ENCODE measurements at regions not wholly inside any gene's neighbourhood (a gene's known extent, or its start where the extent isn't known, plus 50 kb on each side); places are given as distances from the start of the nearest gene placed in this dataset.

DNA sequence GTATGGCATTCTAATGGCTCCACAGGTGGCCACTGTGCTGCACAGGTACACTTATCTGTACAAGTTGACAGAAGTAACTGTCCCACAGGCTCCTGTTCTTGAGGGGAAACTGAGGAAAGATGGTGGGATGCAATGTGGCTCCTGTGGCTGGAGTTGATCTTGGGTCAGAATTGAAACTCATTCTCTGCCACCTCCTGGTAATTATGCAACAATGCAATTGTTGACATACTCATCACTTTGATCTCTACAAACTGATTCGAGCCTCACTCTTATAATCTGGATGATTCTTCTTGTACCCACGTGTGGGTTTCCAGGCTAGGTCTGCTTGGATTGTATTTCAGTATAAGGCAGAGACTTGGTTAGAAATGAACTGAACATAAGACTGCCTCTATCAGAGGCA is 148.8 kb downstream of the CCNG2 start:
- Histone ChIP-seq H3K79me2 (ENCODE audit: insufficient read depth) (no peaks in the 10 kb centered on the region), H3K9ac (no peak overlapping the region), H4K20me1 (ENCODE audit: insufficient read depth) (no peaks in the 10 kb centered on the region), H3K4me2 (no peak overlapping the region), H3K27ac (ENCODE audit: low read depth in 2 of 2, low read length in 1 of 2) (no peak overlapping the region), H3K4me1 (ENCODE audit: control insufficient read depth in 1 of 2, insufficient read depth in 2 of 2, low read depth in 1 of 2, low read length in 1 of 2) (no peaks in the 10 kb centered on the region), H2AFZ (ENCODE audit: low read depth) (no peak overlapping the region), H3K36me3 (replicated peaks in 1 of 2; ENCODE audit: control insufficient read depth in 1 of 2, insufficient read depth in 2 of 2, low read length in 1 of 2) (no peaks in the 10 kb centered on the region), H3K9me2 (no peaks in the 10 kb centered on the region), H3F3A (replicated peaks; ENCODE audit: insufficient read depth) (no peaks in the 10 kb centered on the region), H3K9me3 (no peaks in the 10 kb centered on the region), H3K27me3 (ENCODE audit: insufficient read depth) (peaks cover 7% of the 10 kb centered on the region; the same call in 1 of the 2 replicates), H3K4me3 (ENCODE audit: low read depth in 2 of 2, low read length in 1 of 2) (no peak overlapping the region)
- CTCF ChIA-PET = no interaction called here
- POLR2A ChIA-PET = no interaction called here
- DNase-seq = no peak
- no peak for TF ChIP-seq RCOR1 (IDR thresholded peaks at IDR 0.05; ENCODE audit: low read length)
- WGBS (ENCODE audit: low lambda C conversion rate) = 0% methylated on average over 2 of the region's 2 CpGs

DNA sequence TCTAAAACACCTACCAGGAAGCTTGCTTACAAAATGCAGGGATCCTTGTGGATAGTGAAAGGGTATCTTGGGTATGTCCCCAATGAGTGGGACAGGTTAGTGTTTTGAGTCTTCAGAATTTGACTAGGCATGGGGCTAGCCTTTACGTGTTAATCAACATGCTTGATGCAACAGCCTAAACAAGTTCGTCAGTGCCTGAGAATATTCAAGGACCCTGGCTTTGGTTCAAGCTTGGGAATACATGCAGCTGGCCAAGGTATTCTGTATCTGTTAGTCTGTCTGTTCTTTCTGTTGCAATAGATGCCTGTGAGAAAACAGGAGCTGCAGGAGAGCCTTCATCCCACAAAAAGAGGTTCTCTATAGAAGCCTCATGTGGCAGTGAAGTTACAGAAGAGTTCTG is 149.5 kb downstream of the CCNG2 start:
- H2AFZ ChIP-seq (ENCODE audit: low read depth) = no peak overlapping the region
- 0% methylated on average over 1 of the region's 2 CpGs for WGBS (ENCODE audit: low lambda C conversion rate)
- H4K20me1 ChIP-seq (ENCODE audit: insufficient read depth) = no peaks in the 10 kb centered on the region
- H3K4me3 ChIP-seq (ENCODE audit: low read depth in 2 of 2, low read length in 1 of 2) = no peak overlapping the region
- H3K9me3 ChIP-seq = no peaks in the 10 kb centered on the region
- no peaks in the 10 kb centered on the region for H3F3A ChIP-seq (replicated peaks; ENCODE audit: insufficient read depth)
- DNase-seq = no peak
- TF ChIP-seq, protein P1, sequence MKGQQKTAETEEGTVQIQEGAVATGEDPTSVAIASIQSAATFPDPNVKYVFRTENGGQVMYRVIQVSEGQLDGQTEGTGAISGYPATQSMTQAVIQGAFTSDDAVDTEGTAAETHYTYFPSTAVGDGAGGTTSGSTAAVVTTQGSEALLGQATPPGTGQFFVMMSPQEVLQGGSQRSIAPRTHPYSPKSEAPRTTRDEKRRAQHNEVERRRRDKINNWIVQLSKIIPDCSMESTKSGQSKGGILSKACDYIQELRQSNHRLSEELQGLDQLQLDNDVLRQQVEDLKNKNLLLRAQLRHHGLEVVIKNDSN (IDR thresholded peaks at IDR 0.05; ENCODE audit: borderline replicate concordance, low read depth) = no peak
- TF ChIP-seq, protein P2, sequence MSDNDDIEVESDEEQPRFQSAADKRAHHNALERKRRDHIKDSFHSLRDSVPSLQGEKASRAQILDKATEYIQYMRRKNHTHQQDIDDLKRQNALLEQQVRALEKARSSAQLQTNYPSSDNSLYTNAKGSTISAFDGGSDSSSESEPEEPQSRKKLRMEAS (IDR thresholded peaks at IDR 0.05; ENCODE audit: low read depth) = no peak
- TF ChIP-seq EP300 (IDR thresholded peaks at IDR 0.05; ENCODE audit: borderline replicate concordance in 1 of 2, low read depth in 1 of 2, low read length in 1 of 2) = no peak
- no peak for TF ChIP-seq RAD21 (IDR thresholded peaks at IDR 0.05; ENCODE audit: low read length)
- CTCF ChIA-PET = interaction anchor here (0.6 kb wide), 1 partner anchor 66 kb away, joined by 3 read pairs; no protein-coding TSS in a partner anchor
- no peaks in the 10 kb centered on the region for H3K36me3 ChIP-seq (replicated peaks in 1 of 2; ENCODE audit: control insufficient read depth in 1 of 2, insufficient read depth in 2 of 2, low read length in 1 of 2)
- H3K4me1 ChIP-seq (ENCODE audit: control insufficient read depth in 1 of 2, insufficient read depth in 2 of 2, low read depth in 1 of 2, low read length in 1 of 2) = no peaks in the 10 kb centered on the region
- POLR2A ChIA-PET = no interaction called here
- H3K27me3 ChIP-seq (ENCODE audit: insufficient read depth) = peaks cover 7% of the 10 kb centered on the region; the same call in 1 of the 2 replicates
- no peak overlapping the region for H3K9ac ChIP-seq
- no peaks in the 10 kb centered on the region for H3K79me2 ChIP-seq (ENCODE audit: insufficient read depth)
- no peak overlapping the region for H3K27ac ChIP-seq (ENCODE audit: low read depth in 2 of 2, low read length in 1 of 2)
- H3K4me2 ChIP-seq = no peak overlapping the region
- no peaks in the 10 kb centered on the region for H3K9me2 ChIP-seq

DNA sequence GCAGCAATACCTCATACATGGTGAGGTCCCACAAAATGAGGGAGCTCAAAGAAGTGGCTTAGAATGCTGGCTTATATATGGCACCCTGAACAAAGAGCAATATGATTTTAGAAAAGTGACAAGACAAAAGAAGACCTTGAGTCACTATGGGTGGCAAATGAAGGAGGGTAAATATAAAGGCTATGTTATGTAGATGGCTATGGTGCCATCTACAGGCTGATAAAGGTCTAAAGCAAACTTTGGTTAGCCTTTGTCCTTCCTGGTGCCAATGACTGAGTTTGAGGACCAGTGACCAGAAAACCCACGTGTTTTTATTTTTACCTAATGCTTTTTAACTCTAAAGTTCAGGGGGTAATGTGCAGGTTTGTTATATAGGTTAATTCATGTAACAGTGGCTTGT is 151.8 kb downstream of the CCNG2 start:
- H2AFZ ChIP-seq (ENCODE audit: low read depth) = no peak overlapping the region
- TF ChIP-seq, protein P3, sequence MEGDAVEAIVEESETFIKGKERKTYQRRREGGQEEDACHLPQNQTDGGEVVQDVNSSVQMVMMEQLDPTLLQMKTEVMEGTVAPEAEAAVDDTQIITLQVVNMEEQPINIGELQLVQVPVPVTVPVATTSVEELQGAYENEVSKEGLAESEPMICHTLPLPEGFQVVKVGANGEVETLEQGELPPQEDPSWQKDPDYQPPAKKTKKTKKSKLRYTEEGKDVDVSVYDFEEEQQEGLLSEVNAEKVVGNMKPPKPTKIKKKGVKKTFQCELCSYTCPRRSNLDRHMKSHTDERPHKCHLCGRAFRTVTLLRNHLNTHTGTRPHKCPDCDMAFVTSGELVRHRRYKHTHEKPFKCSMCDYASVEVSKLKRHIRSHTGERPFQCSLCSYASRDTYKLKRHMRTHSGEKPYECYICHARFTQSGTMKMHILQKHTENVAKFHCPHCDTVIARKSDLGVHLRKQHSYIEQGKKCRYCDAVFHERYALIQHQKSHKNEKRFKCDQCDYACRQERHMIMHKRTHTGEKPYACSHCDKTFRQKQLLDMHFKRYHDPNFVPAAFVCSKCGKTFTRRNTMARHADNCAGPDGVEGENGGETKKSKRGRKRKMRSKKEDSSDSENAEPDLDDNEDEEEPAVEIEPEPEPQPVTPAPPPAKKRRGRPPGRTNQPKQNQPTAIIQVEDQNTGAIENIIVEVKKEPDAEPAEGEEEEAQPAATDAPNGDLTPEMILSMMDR (IDR thresholded peaks at IDR 0.05) = peak; percentile 58
- TF ChIP-seq SMC3 (IDR thresholded peaks at IDR 0.05; ENCODE audit: low read depth, low read length) = 0 out of 2 replicates have a peak, but pooled peaks have one; percentile 13
- TF ChIP-seq YY1 (IDR thresholded peaks at IDR 0.05; ENCODE audit: low read depth) = no peak
- peak; percentile 51 for TF ChIP-seq RAD21 (IDR thresholded peaks at IDR 0.05; ENCODE audit: low read length)
- H4K20me1 ChIP-seq (ENCODE audit: insufficient read depth) = no peaks in the 10 kb centered on the region
- H3K4me3 ChIP-seq (ENCODE audit: low read depth in 2 of 2, low read length in 1 of 2) = no peak overlapping the region
- 0% methylated on average over 1 of the region's 1 CpG for WGBS (ENCODE audit: low lambda C conversion rate)
- H3K4me2 ChIP-seq = no peak overlapping the region
- H3K9me3 ChIP-seq = no peaks in the 10 kb centered on the region
- H3K4me1 ChIP-seq (ENCODE audit: control insufficient read depth in 1 of 2, insufficient read depth in 2 of 2, low read depth in 1 of 2, low read length in 1 of 2) = no peaks in the 10 kb centered on the region
- no peak overlapping the region for H3K9ac ChIP-seq
- H3K36me3 ChIP-seq (replicated peaks in 1 of 2; ENCODE audit: control insufficient read depth in 1 of 2, insufficient read depth in 2 of 2, low read length in 1 of 2) = no peaks in the 10 kb centered on the region
- ChIA-PET POLR2A (interaction anchor here (0.8 kb wide), 1 partner anchor 11 kb away, joined by 3 read pairs; no protein-coding TSS in a partner anchor), CTCF (interaction anchor here (0.8 to 1.6 kb wide), 5 partner anchors 35 to 214 kb away, joined by 3 to 5 read pairs (median 3); no protein-coding TSS in a partner anchor)
- H3F3A ChIP-seq (replicated peaks; ENCODE audit: insufficient read depth) = no peaks in the 10 kb centered on the region
- peak; percentile 35 for DNase-seq
- no peak overlapping the region for H3K27ac ChIP-seq (ENCODE audit: low read depth in 2 of 2, low read length in 1 of 2)
- H3K9me2 ChIP-seq = no peaks in the 10 kb centered on the region
- no peaks in the 10 kb centered on the region for H3K27me3 ChIP-seq (ENCODE audit: insufficient read depth)
- no peaks in the 10 kb centered on the region for H3K79me2 ChIP-seq (ENCODE audit: insufficient read depth)

All from SK-N-SH (cell line).